C4-2B (cell line): ENCODE measurements at regions not wholly inside any gene's neighbourhood (a gene's known extent, or its start where the extent isn't known, plus 50 kb on each side); places are given as distances from the start of the nearest gene placed in this dataset.

Experiments used
- ZFX ChIP-seq: fragments of 450-650 bp; IDR thresholded peaks from 2 replicates; pipeline ENCODE4 v1.6.1; 2017
- TF ChIP-seq, protein P1 (sequence below): fragments of 450-650 bp; conservative IDR thresholded peaks from 2 replicates; pipeline ENCODE4 v1.5.1; 2017; ENCODE audit warnings: mild to moderate bottlenecking

DNA sequence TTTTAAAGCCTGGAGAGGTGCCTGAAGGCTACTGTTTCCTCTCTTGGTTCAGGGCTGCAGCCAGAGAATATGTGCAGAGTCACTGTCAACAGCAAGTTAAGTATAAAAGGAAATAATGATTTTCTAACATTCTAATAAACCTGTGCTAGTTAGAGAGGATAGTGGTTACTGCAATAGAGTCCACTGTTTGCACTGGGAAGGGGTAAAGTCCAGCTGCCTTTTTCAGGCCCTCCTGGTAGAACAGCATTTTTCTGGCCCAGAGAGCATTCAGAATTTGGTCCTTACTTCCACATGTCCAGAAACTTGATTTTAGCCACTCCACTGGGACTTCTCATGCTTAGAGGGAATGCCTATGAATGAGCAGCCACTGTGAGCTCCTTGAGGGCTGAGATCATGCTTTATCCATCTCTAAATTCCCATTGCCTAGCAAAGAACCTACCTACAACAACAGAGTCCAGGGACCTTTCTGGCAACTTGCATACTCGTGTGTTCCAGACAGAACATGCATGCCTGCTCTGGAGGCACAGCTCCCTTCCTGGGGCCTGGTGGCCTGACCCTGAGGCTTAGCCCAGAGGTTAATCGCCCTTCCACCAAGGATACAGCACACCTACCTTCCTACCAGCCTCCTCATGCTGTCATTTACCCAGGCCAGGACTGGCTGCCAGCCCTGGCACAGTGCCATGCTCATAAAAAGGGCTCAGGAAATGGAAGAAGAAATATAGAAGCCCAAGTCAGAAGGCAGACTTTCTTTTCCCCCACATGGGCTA is 50.3 kb upstream of the ATP13A3 start:
- TF ChIP-seq, protein P1, sequence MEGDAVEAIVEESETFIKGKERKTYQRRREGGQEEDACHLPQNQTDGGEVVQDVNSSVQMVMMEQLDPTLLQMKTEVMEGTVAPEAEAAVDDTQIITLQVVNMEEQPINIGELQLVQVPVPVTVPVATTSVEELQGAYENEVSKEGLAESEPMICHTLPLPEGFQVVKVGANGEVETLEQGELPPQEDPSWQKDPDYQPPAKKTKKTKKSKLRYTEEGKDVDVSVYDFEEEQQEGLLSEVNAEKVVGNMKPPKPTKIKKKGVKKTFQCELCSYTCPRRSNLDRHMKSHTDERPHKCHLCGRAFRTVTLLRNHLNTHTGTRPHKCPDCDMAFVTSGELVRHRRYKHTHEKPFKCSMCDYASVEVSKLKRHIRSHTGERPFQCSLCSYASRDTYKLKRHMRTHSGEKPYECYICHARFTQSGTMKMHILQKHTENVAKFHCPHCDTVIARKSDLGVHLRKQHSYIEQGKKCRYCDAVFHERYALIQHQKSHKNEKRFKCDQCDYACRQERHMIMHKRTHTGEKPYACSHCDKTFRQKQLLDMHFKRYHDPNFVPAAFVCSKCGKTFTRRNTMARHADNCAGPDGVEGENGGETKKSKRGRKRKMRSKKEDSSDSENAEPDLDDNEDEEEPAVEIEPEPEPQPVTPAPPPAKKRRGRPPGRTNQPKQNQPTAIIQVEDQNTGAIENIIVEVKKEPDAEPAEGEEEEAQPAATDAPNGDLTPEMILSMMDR, result no peak
- no peak for TF ChIP-seq ZFX
